T-helper 1 cell (primary cell): ENCODE measurements at regions not wholly inside any gene's neighbourhood (a gene's known extent, or its start where the extent isn't known, plus 50 kb on each side); places are given as distances from the start of the nearest gene placed in this dataset.
"Not testable (repeated sequence)": the region's sequence is repeated elsewhere in the genome, so short reads cannot be mapped to it uniquely, and the experiment has no call there.

ENCODE experiments used
- DNase-seq, 5 donors: peaks; one replicate each; pipeline ENCODE4 v3.0.0-alpha.2; 2012 to 2020

DNA sequence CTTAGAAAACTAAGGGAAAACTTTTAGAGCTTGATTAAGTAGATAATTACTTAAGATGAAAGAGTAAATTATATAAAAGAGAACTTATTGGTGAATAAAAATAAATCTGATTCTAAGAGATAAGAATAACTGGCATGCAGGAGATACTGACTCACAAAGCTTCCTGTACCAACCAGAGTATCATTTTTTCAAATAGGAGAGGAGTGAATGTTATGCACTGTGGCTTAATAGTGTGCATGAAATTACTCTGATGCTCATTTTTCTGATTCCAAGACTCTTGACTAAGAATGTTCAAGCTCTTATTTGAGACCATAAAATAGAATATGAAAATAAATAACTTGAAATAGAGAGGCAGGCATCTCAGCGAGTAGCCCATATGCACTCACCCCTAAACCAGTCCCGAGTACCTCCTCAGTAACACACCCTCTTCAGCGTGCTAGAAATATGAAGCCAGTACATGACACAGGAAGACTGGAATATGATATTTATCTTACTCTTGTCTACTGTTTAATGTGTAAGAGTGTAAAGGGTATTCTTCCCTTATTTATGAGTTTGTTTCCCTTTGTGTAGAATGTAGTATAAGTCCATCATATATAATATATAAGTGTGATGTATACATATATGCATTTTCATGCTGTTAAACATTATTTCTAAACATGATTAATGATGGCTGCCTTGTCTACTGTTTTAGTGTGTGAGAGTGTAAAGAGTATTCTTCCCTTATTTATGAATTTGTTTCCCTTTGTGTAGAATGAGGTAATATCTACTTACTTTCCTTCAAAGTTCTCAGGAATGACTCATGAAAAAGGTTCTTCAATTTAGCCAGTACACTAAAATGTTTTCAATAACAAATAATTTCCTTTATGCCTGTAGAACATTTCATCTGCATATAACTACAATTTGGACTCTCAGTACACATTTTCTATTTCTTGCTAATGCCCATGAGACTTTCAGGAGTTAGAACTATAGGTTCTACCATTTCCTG, 99.2 kb upstream of the PALMD start:
- no peak for DNase-seq

DNA sequence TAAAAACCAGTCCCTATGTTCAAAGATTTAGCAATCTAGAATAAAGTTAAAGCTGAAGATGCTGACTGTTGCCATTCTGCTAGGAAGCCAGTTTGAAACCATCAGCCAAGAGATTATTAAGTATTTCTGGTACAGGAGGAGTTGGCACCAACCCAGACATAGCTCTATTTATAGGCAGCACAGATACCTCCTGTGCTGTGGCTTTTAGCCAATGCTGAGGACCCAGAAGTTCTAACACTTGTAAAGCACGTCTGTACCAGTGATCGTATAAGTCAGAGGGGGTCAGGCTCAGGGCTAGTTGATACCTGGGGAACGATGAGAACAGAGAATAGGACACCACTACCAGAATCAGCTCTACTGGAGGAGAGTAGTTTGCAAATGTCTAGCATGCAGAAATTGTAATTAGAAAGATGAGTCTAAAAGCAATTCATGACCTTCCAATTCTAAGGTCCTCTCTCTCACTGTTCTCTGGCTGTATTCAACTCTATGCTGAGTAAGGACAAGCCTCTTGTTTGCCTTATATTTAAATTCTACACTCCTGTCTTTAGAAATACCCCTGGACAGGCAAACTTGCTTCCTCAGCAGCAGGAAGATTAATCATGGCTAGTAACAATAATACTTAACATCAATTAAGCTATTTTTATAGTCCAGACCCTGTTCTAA, 96.8 kb upstream of the PALMD start:
- DNase-seq: no peak

DNA sequence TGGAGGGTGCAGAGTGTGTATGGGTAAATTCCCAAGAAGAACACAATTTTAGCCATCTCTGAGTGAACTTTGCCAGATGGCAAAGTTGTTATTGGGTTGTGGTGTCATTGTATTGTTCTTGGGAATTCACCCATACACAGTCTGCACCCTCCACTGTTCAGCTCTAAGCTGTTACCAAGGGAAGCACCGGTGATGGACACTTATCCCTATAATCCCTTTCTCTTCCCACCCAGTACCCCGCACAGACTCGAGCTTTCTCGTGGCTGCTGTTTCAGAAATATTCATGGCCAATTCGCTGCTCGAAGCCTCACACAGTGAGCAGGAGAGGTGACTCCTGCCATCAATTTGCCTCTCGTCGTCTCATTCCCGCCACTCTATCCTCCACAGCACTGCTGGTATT, 95.7 kb upstream of the PALMD start:
- DNase-seq: no peak

DNA sequence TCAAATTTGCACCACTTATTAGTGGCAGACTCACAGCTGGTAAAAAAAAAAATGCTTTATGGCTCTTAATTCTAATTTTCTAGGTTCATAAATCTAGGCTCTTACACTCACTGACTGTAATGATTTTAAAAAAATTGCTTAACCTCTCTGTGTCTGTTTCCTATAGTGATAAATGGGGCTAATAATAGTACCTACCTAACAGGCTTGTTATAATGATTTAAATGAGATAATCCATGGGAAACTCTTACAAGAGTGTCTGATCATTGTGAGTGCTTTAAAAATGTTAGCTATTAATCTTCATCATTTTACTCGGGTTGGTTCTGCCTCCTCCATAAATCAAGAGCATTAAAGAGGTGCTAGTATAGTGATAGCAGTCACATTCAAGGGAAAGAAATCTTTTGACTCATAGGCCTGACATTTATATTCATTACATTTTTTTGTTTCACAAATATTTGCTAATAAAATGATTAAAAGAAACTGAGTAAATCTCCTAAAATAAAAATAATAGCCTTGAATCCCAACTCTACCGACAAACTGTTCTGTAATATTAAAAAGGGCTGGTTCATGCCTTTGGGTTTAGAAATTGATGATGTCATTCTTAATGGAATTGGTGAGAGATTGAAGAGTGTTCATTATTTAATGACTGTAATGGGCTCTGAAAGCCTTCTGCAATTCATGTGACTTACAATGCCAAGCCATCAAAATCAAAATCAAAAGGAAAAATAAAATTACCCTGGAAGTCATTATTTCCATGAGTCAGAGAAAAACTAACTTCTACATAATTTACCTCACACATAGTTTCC, 93.9 kb upstream of the PALMD start:
- no peak for DNase-seq

DNA sequence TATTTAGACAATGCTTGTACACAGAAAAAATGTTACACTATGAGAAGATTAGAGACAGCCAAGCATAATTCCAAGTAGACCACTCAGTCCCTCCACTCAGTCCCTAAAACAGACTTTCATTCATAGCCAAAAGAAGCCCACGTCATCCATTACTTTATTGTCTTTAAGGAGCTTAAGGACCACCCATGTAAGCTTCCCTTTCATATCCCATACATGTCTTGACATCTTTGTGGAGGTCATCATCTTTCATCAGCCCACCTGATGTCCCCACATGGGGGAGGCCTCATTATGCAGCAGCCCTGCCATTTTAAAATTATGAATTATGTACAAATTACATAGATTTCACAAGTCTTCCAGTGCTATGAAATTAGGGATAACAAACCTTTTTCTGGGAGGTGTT, 92.6 kb upstream of the PALMD start:
- no peak for DNase-seq

DNA sequence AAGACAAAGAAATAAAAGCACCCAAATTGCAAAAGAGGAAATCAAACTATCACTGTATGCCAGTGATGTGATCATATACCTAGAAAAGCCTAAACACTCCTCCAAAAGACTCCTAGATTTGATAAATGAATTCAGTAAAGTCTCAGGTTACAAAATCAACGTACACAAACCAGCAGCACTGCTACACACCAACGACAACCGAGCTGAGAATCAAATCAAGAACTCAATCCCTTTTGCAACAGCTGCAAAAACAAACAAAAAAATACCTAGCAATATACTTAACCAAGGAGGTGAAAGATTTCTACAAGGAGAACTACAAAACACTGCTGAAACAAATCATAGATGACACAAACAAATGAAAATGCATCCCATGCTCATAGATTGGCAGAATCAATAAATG, 92.1 kb upstream of the PALMD start:
- DNase-seq: not testable (repeated sequence)

GRCh38 chr1:99554727-99555126, 91.2 kb upstream of the PALMD start:
- no peak for DNase-seq

DNA sequence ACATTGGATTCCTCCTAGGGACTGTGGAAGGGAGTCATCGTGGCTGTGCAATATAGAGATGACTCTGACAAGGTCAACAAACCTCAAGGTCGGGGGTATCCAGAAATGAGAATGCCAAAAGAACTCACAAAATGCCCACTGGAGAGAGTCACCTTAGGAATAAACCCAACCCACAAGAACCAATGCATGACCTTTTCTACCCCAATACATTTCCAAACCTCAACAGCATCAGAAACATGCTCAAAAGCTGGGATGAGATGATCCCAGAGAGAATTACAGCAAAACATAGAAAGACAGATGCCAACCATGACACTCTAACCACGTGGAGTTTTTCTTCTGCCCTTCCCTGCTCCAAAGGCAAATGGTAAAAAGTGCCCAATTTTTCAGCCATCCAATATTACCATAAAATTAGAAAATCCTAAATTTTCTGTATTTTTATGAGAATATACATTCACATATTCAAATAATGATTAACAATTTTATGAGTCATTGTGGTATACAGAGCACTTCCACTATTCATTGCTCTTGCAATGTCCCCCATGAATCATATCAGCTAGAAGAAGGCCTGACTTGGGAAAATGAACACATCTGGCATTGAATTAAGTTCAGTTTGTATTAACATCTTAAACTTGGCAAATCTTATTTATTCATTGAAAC, 88.2 kb upstream of the PALMD start:
- DNase-seq: no peak

GRCh38 chr1:99559166-99559565, 86.7 kb upstream of the PALMD start:
- no peak for DNase-seq

- DNase-seq: no peak
These were observed 85.5 kb upstream of the PALMD start for GRCh38 chr1:99560207-99561040.

DNA sequence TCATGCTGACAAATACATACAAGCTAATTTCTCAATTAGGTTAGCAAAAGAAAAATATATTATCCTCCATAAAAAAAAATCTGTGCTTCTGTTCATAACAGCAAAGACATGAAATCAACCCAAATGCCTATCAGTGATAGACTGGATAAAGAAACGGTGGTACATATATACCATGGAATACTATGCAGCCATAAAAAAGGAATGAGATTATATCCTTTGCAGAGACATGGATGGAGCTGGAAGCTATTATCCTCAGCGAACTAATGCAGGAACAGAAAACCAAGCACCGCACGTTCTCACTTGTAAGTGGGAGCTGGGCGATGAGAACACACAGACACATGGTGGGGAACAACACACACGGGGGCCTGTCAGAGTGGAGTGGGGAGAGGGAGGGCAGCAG, 84.0 kb upstream of the PALMD start:
- DNase-seq: no peak

- DNase-seq: no peak
These were observed 80.2 kb upstream of the PALMD start for GRCh38 chr1:99565606-99566289.

GRCh38 chr1:99566290-99567021, 79.5 kb upstream of the PALMD start:
- no peak for DNase-seq

DNA sequence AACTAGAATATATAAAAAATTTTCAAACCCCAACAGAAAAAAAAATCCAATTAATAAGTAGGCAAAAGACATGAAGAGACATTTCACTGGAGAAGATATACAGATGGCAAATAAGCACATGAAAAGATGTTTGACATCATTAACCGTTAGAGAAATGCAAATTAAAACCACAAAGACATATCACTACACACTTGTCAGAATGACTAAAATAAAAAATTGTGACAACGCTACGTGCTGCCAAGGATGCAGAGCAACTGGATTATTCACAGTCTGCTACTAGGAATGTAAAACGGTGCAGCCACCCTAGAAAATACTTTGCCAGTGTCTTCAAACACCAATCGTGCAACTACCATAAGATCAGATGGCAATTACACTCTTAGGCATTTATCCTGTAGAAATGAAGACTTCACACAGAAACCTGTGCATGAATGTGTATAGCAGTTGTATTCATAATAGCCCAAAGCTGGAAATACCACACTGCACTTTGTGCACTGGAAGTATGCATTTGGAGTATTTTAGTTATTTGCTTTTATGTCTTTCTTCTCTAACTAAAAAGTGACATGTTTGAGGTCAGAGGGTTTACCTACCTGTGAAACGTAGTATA, 75.3 kb upstream of the PALMD start:
- no peak for DNase-seq

- DNase-seq: no peak
These were observed 74.7 kb upstream of the PALMD start for GRCh38 chr1:99571092-99571734.

GRCh38 chr1:99573431-99574217, 72.3 kb upstream of the PALMD start:
- DNase-seq: no peak

DNA sequence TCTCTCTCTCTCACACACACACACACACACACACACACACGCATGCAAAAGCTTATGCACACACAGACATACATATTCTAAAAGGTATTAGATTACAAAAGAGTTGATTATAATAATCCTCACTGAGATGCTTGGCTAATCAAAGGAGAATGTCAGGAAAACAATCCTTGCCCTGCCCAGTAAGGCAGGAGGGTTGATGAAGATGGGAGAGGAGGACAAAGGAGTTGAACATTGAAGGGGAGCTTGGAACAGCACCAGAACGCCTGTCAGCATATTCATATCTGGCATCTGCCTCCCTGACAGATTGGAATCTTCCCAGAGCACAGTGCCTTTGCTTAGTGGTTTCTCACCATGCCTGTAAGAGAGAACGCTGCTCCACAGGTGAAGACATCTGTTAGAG, 68.6 kb upstream of the PALMD start:
- no peak for DNase-seq

GRCh38 chr1:99579691-99580172, 66.2 kb upstream of the PALMD start:
- DNase-seq: no peak
